Glomerular visceral epithelial cell (primary cell): ENCODE measurements at regions not wholly inside any gene's neighbourhood (a gene's known extent, or its start where the extent isn't known, plus 50 kb on each side); places are given as distances from the start of the nearest gene placed in this dataset.

Source experiments
- DNase-seq: peaks from one replicate; pipeline ENCODE4 v3.0.0-alpha.2; 2016; ENCODE audit errors: extremely low spot score

- no peak for DNase-seq
Observed at GRCh38 chr1:5286244-5286643, 631.8 kb downstream of the AJAP1 start.

GRCh38 chr1:5274527-5274926 is 620.1 kb downstream of the AJAP1 start:
- DNase-seq: no peak

- DNase-seq: no peak
Observed at GRCh38 chr1:5273280-5274003, 619.0 kb downstream of the AJAP1 start.

- no peak for DNase-seq
Observed at GRCh38 chr1:5272325-5272724, 617.9 kb downstream of the AJAP1 start.

- no peak for DNase-seq
Observed at GRCh38 chr1:5271264-5271663, 616.9 kb downstream of the AJAP1 start.

- no peak for DNase-seq
Observed at GRCh38 chr1:5269901-5270300, 615.5 kb downstream of the AJAP1 start.

- DNase-seq: no peak
Observed at GRCh38 chr1:5267603-5268235, 613.3 kb downstream of the AJAP1 start.

- DNase-seq: no peak
Observed at GRCh38 chr1:5265438-5266075, 611.1 kb downstream of the AJAP1 start.

GRCh38 chr1:5264476-5264875 is 610.1 kb downstream of the AJAP1 start:
- no peak for DNase-seq

GRCh38 chr1:5256793-5257192 is 602.4 kb downstream of the AJAP1 start:
- no peak for DNase-seq

GRCh38 chr1:5254975-5255374 is 600.6 kb downstream of the AJAP1 start:
- DNase-seq: no peak

GRCh38 chr1:5254131-5254725 is 599.8 kb downstream of the AJAP1 start:
- DNase-seq: no peak

- DNase-seq: no peak
Observed at GRCh38 chr1:5253036-5253435, 598.6 kb downstream of the AJAP1 start.

- DNase-seq: no peak
Observed at GRCh38 chr1:5250336-5250735, 595.9 kb downstream of the AJAP1 start.

GRCh38 chr1:5245348-5245747 is 590.9 kb downstream of the AJAP1 start:
- no peak for DNase-seq

- no peak for DNase-seq
Observed at GRCh38 chr1:5244631-5245285, 590.3 kb downstream of the AJAP1 start.

GRCh38 chr1:5242850-5243249 is 588.4 kb downstream of the AJAP1 start:
- DNase-seq: no peak

- DNase-seq: no peak
Observed at GRCh38 chr1:5239911-5240310, 585.5 kb downstream of the AJAP1 start.

GRCh38 chr1:5238351-5239130 is 584.1 kb downstream of the AJAP1 start:
- DNase-seq: no peak

- no peak for DNase-seq
Observed at GRCh38 chr1:5235355-5235899, 581.0 kb downstream of the AJAP1 start.

GRCh38 chr1:5232537-5232936 is 578.1 kb downstream of the AJAP1 start:
- DNase-seq: no peak
